ENCODE measurements at regions not wholly inside any gene's neighbourhood (a gene's known extent, or its start where the extent isn't known, plus 50 kb on each side); places are given as distances from the start of the nearest gene placed in this dataset.
"Not testable (repeated sequence)": the region's sequence is repeated elsewhere in the genome, so short reads cannot be mapped to it uniquely, and the experiment has no call there.

DNA sequence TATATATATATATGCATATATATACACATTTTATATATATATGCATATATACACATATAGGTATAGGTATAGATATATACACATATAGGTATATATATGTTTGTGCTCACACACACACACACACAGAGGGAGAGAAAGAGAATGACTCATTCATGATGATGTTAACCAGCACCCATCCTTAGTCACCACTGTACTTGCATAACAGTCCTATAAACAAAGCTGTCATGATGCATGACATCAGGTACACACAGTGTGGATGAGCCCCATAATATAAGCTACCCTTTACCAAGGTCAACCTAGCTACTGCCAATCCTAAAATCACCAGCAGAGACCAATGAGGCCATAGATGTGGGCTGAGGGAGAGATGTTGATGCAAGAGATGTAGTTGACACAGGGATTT lies 1408.0 kb downstream of the RAPGEF2 start:
- Histone ChIP-seq H3K27ac (ENCODE audit: low read length) (no peak overlapping the region), H3K36me3 (ENCODE audit: control insufficient read depth, insufficient read depth, low read length) (no peaks in the 10 kb centered on the region), H3K4me1 (ENCODE audit: control insufficient read depth, insufficient read depth, low read length) (no peaks in the 10 kb centered on the region), H3K9me3 (replicated peaks; ENCODE audit: control insufficient read depth, low read depth, low read length) (no peaks in the 10 kb centered on the region), H3K27me3 (ENCODE audit: control insufficient read depth, insufficient read depth, low read length) (no peaks in the 10 kb centered on the region), H3K4me3 (ENCODE audit: low read length) (no peak overlapping the region)
- no peak for DNase-seq

DNA sequence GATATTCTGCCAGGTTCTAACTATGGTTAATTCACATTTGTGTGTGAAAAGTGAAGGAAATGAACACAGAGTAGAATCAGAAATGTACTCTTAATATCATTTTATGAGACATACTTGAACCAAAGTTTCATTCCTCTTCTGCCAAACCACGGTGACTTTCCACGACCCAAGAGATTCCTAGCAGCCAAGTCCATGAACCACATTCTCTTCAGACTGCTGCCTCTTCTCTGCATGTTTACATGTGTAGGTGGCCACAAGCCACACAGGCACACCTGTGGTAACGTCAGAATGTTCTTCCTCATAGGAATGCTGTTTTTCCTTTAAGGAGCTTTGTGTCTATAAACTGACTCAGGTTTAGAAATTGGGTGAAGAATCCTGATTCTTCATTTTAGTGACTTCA lies 1411.2 kb downstream of the RAPGEF2 start:
- H3K27me3 ChIP-seq (ENCODE audit: control insufficient read depth, insufficient read depth, low read length), result no peaks in the 10 kb centered on the region
- H3K27ac ChIP-seq (ENCODE audit: low read length), result no peak overlapping the region
- H3K4me3 ChIP-seq (ENCODE audit: low read length), result no peak overlapping the region
- no peaks in the 10 kb centered on the region for H3K9me3 ChIP-seq (replicated peaks; ENCODE audit: control insufficient read depth, low read depth, low read length)
- 8% methylated on average over 2 of the region's 3 CpGs for WGBS (ENCODE audit: insufficient coverage)
- H3K36me3 ChIP-seq (ENCODE audit: control insufficient read depth, insufficient read depth, low read length), result no peaks in the 10 kb centered on the region
- DNase-seq, result no peak
- no peaks in the 10 kb centered on the region for H3K4me1 ChIP-seq (ENCODE audit: control insufficient read depth, insufficient read depth, low read length)

DNA sequence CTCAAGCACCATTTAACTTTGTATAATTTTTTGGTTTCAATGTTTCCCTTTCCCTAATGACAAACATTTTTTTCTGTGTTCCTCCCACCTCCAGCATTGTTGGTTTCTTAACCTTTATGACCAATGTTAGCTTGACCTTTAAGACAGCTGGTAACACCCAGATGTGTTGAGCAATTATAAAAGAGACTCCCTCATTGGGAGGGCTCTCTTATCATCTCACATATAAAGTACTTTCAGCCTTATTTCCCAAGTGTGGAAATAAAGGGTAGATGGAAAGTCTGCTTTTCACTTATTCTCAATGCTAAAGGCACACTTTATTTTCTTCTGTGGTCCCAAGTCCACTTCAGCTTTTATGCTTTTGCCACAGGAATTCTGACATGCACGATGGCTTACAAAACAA lies 1420.4 kb downstream of the RAPGEF2 start:
- Histone ChIP-seq H3K36me3 (ENCODE audit: control insufficient read depth, insufficient read depth, low read length) (no peaks in the 10 kb centered on the region), H3K27me3 (ENCODE audit: control insufficient read depth, insufficient read depth, low read length) (no peaks in the 10 kb centered on the region), H3K9me3 (replicated peaks; ENCODE audit: control insufficient read depth, low read depth, low read length) (no peaks in the 10 kb centered on the region), H3K4me3 (ENCODE audit: low read length) (no peak overlapping the region), H3K27ac (ENCODE audit: low read length) (no peak overlapping the region), H3K4me1 (ENCODE audit: control insufficient read depth, insufficient read depth, low read length) (no peaks in the 10 kb centered on the region)
- WGBS (ENCODE audit: insufficient coverage), result no CpG with 5 or more reads among the region's 1 CpG
- no peak for DNase-seq

DNA sequence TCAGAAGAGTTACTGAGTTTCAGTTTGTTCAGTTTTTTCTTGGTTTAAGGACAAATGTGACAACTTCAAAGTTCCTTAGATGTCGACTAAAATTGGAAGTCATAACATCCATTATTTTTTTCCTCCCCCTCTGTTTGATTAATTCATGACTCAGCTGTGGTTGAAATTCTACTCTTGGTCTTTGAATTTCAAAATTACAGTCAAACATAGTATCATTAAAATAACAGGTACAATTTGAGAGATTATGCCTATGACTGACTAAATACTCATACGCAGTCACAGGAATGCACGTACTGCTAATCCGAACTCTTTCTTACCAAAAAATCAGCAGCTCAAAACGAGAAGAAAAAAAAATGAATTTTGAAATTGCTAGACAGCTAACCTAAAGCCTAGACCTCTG lies 1434.8 kb downstream of the RAPGEF2 start:
- no peaks in the 10 kb centered on the region for H3K9me3 ChIP-seq (replicated peaks; ENCODE audit: control insufficient read depth, low read depth, low read length)
- no peak for DNase-seq
- H3K27me3 ChIP-seq (ENCODE audit: control insufficient read depth, insufficient read depth, low read length), result no peaks in the 10 kb centered on the region
- H3K4me1 ChIP-seq (ENCODE audit: control insufficient read depth, insufficient read depth, low read length), result no peaks in the 10 kb centered on the region
- H3K4me3 ChIP-seq (ENCODE audit: low read length), result no peak overlapping the region
- no peaks in the 10 kb centered on the region for H3K36me3 ChIP-seq (ENCODE audit: control insufficient read depth, insufficient read depth, low read length)
- H3K27ac ChIP-seq (ENCODE audit: low read length), result no peak overlapping the region
- WGBS (ENCODE audit: insufficient coverage), result no CpG with 5 or more reads among the region's 5 CpGs

DNA sequence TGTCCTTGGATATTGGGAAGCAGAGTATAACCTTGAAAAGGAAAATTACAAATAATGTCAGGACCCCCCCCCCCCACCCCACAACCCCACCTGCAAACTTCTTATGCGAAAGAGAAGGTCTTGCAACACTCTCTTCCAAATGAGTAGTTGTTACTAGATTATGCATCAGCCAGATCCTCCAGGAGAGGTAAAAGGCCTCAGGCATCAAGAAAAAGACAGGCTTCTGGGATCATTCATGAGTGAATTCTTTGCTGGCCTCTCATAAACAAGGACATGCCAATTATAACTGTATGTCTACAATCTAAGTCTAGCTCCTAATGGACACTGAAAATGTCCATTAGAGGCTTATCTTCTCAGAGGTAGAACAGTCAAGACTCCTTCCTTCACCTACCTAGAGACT lies 1443.3 kb downstream of the RAPGEF2 start:
- no peak for DNase-seq
- no peaks in the 10 kb centered on the region for H3K9me3 ChIP-seq (replicated peaks; ENCODE audit: control insufficient read depth, low read depth, low read length)
- no peak overlapping the region for H3K27ac ChIP-seq (ENCODE audit: low read length)
- H3K36me3 ChIP-seq (ENCODE audit: control insufficient read depth, insufficient read depth, low read length), result no peaks in the 10 kb centered on the region
- no peak overlapping the region for H3K4me3 ChIP-seq (ENCODE audit: low read length)
- WGBS (ENCODE audit: insufficient coverage), result no CpG with 5 or more reads among the region's 1 CpG
- no peaks in the 10 kb centered on the region for H3K27me3 ChIP-seq (ENCODE audit: control insufficient read depth, insufficient read depth, low read length)
- H3K4me1 ChIP-seq (ENCODE audit: control insufficient read depth, insufficient read depth, low read length), result no peaks in the 10 kb centered on the region

DNA sequence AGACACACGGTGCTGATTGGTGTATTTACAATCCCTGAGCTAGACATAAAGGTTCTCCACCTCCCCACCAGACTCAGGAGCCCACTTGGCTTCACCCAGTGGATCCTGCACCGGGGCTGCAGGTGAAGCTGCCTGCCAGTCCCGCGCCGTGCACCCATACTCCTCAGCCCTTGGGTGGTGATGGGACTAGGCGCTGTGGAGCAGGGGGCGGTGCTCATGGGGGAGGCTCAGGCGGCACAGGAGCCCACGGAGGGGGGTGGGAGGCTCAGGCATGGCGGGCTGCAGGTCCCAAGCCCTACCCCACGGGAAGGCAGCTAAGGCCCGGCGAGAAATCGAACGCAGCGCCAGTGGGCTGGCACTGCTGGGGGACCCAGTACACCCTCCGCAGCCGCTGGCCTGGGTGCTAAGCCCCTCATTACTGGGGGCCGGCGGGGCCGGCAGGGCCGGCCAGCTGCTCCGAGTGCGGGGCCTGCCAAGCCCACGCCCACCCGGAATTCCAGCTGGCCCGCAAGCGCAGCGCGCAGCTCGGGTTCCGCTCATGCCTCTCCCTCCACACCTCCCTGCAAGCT lies 1447.2 kb downstream of the RAPGEF2 start:
- not testable (repeated sequence) for H3K27me3 ChIP-seq (ENCODE audit: control insufficient read depth, insufficient read depth, low read length); H3K36me3 ChIP-seq (ENCODE audit: control insufficient read depth, insufficient read depth, low read length); H3K27ac ChIP-seq (ENCODE audit: low read length); H3K4me3 ChIP-seq (ENCODE audit: low read length); DNase-seq; H3K9me3 ChIP-seq (replicated peaks; ENCODE audit: control insufficient read depth, low read depth, low read length); H3K4me1 ChIP-seq (ENCODE audit: control insufficient read depth, insufficient read depth, low read length)
- WGBS (ENCODE audit: insufficient coverage), result 98% methylated on average over 31 of the region's 32 CpGs

DNA sequence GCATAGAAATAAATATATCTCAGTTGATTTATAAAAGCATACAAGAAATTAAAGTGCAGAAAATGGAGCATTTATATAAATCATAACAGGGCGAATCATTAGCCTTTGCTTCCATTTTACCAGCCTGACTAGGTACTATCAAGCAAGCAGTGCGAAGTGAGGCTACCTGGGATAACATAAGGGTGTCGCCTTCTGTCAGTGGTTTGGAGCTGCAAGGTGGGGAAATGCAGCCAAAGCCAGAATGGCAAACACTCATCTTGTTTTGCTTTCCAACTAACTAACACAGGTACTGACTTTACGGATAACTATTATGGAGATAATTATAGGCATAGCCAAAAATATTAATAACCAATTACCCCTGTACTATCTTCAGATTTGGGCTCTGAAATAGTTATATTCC lies 1459.8 kb downstream of the RAPGEF2 start:
- peak overlapping the region; percentile 23 for H3K27ac ChIP-seq (ENCODE audit: low read length)
- no peak overlapping the region for H3K4me3 ChIP-seq (ENCODE audit: low read length)
- no CpG with 5 or more reads among the region's 4 CpGs for WGBS (ENCODE audit: insufficient coverage)
- no peak for DNase-seq
- no peaks in the 10 kb centered on the region for H3K4me1 ChIP-seq (ENCODE audit: control insufficient read depth, insufficient read depth, low read length)
- no peaks in the 10 kb centered on the region for H3K36me3 ChIP-seq (ENCODE audit: control insufficient read depth, insufficient read depth, low read length)
- H3K27me3 ChIP-seq (ENCODE audit: control insufficient read depth, insufficient read depth, low read length), result no peaks in the 10 kb centered on the region
- H3K9me3 ChIP-seq (replicated peaks; ENCODE audit: control insufficient read depth, low read depth, low read length), result no peaks in the 10 kb centered on the region

DNA sequence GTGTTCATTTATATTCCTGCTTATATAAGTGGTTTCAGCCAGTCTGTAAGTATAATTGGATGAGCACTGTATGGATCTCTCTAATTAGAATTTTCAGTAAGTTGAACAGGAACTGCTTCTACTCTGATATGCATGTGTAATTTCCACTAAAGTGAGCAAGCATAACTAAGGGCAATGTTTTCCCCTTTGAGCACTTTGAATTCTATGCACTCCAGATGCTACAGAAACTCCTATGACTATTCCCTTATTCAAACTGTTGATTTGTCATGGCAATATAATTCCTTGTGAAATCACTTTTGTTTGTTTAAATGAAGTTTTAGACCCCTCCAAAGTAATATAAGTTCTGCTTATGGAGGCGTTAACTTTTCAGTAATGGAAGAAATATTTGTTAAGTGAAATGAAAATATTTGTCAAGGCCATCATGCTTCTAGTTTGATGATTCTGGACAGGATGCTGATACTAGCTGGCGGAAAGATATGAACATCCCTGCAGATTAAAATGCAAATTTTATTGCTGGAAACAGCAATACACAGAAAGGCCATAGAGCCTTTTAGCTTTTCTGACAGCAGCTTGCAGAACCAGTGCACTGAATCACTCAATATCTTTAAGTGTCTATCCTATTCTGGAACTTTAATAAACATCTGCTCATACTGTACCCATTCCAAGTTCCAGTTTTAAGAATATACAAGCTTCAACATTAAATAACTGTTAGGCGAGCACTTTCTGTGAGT lies 1460.8 kb downstream of the RAPGEF2 start:
- Histone ChIP-seq H3K4me1 (ENCODE audit: control insufficient read depth, insufficient read depth, low read length) (no peaks in the 10 kb centered on the region), H3K27me3 (ENCODE audit: control insufficient read depth, insufficient read depth, low read length) (no peaks in the 10 kb centered on the region), H3K9me3 (replicated peaks; ENCODE audit: control insufficient read depth, low read depth, low read length) (no peaks in the 10 kb centered on the region), H3K4me3 (ENCODE audit: low read length) (no peak overlapping the region), H3K27ac (ENCODE audit: low read length) (peak overlapping the region; percentile 23), H3K36me3 (ENCODE audit: control insufficient read depth, insufficient read depth, low read length) (no peaks in the 10 kb centered on the region)
- peak; percentile 85 for DNase-seq
- WGBS (ENCODE audit: insufficient coverage), result no CpG with 5 or more reads among the region's 3 CpGs

DNA sequence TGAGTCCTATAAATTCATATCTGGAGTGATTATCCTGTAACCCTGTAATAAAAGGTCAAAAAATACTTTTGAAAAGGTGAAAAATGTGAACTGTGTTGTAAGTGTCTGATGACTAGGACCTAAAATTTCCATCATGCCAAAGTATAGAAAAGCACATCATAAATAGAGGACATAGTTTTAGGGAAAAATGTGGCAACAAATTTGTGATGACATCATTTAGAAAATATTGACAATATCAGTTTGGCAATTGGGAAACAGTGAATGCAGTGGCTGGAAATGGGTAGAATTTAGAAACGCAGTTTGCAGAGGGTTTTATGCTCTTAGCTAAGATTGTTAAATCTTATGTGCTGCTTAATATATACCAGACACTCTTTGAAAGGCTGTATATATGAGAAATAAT lies 1464.8 kb downstream of the RAPGEF2 start:
- Histone ChIP-seq H3K9me3 (replicated peaks; ENCODE audit: control insufficient read depth, low read depth, low read length) (no peaks in the 10 kb centered on the region), H3K36me3 (ENCODE audit: control insufficient read depth, insufficient read depth, low read length) (no peaks in the 10 kb centered on the region), H3K27ac (ENCODE audit: low read length) (no peak overlapping the region), H3K4me3 (ENCODE audit: low read length) (no peak overlapping the region), H3K27me3 (ENCODE audit: control insufficient read depth, insufficient read depth, low read length) (no peaks in the 10 kb centered on the region), H3K4me1 (ENCODE audit: control insufficient read depth, insufficient read depth, low read length) (no peaks in the 10 kb centered on the region)
- DNase-seq, result no peak
- no CpG with 5 or more reads among the region's 1 CpG for WGBS (ENCODE audit: insufficient coverage)

DNA sequence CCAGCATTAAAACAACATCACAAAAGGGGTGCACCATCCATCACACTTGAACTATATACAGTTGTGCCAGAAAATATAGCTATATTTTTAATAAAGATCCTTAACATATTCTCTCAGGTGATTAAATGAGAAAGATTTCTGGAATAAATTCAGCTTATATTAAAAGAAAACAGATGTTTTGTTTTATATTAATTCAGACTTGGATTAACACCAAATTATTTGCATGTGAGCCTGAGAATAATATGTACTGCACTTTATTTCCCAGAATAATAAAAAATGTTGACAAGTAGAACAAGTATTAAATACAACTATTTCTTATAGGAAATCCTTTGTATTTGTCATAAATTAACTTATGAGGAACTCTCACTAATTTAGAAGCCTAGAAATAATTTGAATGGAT lies 1467.4 kb downstream of the RAPGEF2 start:
- H3K9me3 ChIP-seq (replicated peaks; ENCODE audit: control insufficient read depth, low read depth, low read length), result no peaks in the 10 kb centered on the region
- no peaks in the 10 kb centered on the region for H3K4me1 ChIP-seq (ENCODE audit: control insufficient read depth, insufficient read depth, low read length)
- H3K4me3 ChIP-seq (ENCODE audit: low read length), result no peak overlapping the region
- no peaks in the 10 kb centered on the region for H3K36me3 ChIP-seq (ENCODE audit: control insufficient read depth, insufficient read depth, low read length)
- H3K27me3 ChIP-seq (ENCODE audit: control insufficient read depth, insufficient read depth, low read length), result no peaks in the 10 kb centered on the region
- H3K27ac ChIP-seq (ENCODE audit: low read length), result no peak overlapping the region
- DNase-seq, result peak; percentile 53

DNA sequence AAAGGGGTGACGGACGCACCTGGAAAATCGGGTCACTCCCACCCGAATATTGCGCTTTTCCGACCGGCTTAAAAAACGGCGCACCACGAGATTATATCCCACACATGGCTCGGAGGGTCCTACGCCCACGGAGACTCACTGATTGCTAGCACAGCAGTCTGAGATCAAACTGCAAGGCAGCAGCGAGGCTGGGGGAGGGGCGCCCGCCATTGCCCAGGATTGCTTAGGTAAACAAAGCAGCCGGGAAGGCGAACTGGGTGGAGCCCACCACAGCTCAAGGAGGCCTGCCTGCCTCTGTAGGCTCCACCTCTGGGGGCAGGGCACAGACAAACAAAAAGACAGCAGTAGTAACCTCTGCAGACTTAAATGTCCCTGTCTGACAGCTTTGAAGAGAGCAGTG lies 1471.4 kb downstream of the RAPGEF2 start:
- not testable (repeated sequence) for H3K36me3 ChIP-seq (ENCODE audit: control insufficient read depth, insufficient read depth, low read length); DNase-seq; H3K4me3 ChIP-seq (ENCODE audit: low read length); H3K4me1 ChIP-seq (ENCODE audit: control insufficient read depth, insufficient read depth, low read length); H3K9me3 ChIP-seq (replicated peaks; ENCODE audit: control insufficient read depth, low read depth, low read length); H3K27me3 ChIP-seq (ENCODE audit: control insufficient read depth, insufficient read depth, low read length); H3K27ac ChIP-seq (ENCODE audit: low read length)
- WGBS (ENCODE audit: insufficient coverage), result 96% methylated on average over 6 of the region's 18 CpGs
